Left ventricle myocardium inferior (tissue), 1 donor: ENCODE measurements at regions not wholly inside any gene's neighbourhood (a gene's known extent, or its start where the extent isn't known, plus 50 kb on each side); places are given as distances from the start of the nearest gene placed in this dataset.

Experiments used
- DNase-seq: peaks from one replicate; pipeline ENCODE4 v3.0.0-alpha.2; 2020
- H3K27ac ChIP-seq: fragments of 200-600 bp; replicated peaks from 2 replicates; pipeline ENCODE4 v1.8.0; 2021
- H3K27me3 ChIP-seq: fragments of 200-600 bp; 2 replicates; pipeline ENCODE4 v1.8.0; 2021; ENCODE audit warnings: low read depth
- H3K36me3 ChIP-seq: fragments of 200-600 bp; 2 replicates; pipeline ENCODE4 v1.8.0; 2021
- H3K4me1 ChIP-seq: fragments of 200-600 bp; 2 replicates; pipeline ENCODE4 v1.8.0; 2021
- H3K4me3 ChIP-seq: fragments of 200-600 bp; 2 replicates; pipeline ENCODE4 v1.8.0; 2021; ENCODE audit warnings: mild to moderate bottlenecking, moderate library complexity
- H3K9me3 ChIP-seq: fragments of 200-600 bp; replicated peaks from 2 replicates; pipeline ENCODE4 v1.8.0; 2021
- intact Hi-C: fragments of 100-400 bp; cut with micrococcal nuclease; formaldehyde crosslinking; loops from one replicate; pipeline ENCODE4 v1.11.0; 2022
- TF ChIP-seq, protein P1 (sequence below): fragments of 200-600 bp; IDR thresholded peaks from 2 replicates; pipeline ENCODE4 v1.8.0; 2021; ENCODE audit warnings: antibody characterized with exemption, mild to moderate bottlenecking, borderline replicate concordance
- donor health status: DM: no; HTN: yes; CAD: no; lungs with severe emphysema.

DNA sequence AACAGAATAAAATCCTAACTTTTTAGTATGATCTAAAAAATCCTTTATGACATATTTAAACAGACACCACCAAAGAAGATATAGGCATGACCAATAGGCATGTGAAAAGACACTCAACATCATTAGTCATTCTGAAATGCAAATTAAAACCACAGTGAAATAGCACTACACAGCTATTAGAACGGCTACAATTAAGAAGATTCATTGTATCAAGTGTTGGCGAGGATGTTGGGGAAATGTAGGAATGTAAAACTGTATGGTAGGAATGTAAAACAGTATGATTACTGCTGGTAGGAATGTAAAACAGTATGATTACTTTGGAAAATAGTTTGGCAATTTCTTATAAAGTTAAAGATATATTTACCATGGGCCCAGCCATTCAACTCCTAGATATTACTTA, 253.3 kb upstream of the TCF4 start:
- intact Hi-C loops = no loop called here
- Histone ChIP-seq H3K36me3 (no peaks in the 10 kb centered on the region), H3K27ac (no peak overlapping the region), H3K9me3 (peaks cover 32% of the 10 kb centered on the region), H3K4me1 (no peaks in the 10 kb centered on the region), H3K27me3 (no peaks in the 10 kb centered on the region), H3K4me3 (no peak overlapping the region)
- TF ChIP-seq, protein P1, sequence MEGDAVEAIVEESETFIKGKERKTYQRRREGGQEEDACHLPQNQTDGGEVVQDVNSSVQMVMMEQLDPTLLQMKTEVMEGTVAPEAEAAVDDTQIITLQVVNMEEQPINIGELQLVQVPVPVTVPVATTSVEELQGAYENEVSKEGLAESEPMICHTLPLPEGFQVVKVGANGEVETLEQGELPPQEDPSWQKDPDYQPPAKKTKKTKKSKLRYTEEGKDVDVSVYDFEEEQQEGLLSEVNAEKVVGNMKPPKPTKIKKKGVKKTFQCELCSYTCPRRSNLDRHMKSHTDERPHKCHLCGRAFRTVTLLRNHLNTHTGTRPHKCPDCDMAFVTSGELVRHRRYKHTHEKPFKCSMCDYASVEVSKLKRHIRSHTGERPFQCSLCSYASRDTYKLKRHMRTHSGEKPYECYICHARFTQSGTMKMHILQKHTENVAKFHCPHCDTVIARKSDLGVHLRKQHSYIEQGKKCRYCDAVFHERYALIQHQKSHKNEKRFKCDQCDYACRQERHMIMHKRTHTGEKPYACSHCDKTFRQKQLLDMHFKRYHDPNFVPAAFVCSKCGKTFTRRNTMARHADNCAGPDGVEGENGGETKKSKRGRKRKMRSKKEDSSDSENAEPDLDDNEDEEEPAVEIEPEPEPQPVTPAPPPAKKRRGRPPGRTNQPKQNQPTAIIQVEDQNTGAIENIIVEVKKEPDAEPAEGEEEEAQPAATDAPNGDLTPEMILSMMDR = no peak
- no peak for DNase-seq

DNA sequence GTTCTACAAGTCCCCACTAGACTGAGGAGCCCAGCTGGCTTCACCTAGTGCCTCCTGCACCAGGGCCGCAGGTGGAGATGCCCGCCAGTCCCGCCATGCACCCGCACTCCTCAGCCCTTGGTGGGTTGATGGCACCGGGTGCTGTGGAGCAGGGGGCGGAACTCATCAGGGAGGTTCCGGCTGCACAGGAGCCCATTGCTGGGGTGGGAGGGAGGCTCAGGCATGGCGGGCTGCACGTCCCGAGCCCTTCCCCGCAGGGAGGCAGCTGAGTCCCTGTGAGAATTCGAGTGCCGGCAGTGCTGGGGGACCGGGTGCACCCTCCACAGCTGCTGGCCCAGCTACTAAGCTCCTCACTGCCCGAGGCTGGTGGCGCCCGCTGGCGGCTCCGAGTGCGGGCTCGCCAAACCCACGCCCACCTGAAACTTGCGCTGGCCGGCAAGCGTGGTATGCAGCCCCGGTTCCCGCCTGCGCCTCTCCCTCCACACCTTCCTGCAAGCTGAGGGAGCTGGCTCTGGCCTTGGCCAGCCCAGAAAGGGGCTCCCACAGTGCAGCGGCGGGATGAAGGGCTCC, 252.7 kb upstream of the TCF4 start:
- no peaks in the 10 kb centered on the region for H3K27me3 ChIP-seq
- H3K9me3 ChIP-seq = peaks cover 32% of the 10 kb centered on the region
- no peak for DNase-seq
- H3K4me3 ChIP-seq = no peak overlapping the region
- no peak overlapping the region for H3K27ac ChIP-seq
- intact Hi-C loops = no loop called here
- TF ChIP-seq, protein P1 = no peak
- H3K4me1 ChIP-seq = no peaks in the 10 kb centered on the region
- H3K36me3 ChIP-seq = no peaks in the 10 kb centered on the region

DNA sequence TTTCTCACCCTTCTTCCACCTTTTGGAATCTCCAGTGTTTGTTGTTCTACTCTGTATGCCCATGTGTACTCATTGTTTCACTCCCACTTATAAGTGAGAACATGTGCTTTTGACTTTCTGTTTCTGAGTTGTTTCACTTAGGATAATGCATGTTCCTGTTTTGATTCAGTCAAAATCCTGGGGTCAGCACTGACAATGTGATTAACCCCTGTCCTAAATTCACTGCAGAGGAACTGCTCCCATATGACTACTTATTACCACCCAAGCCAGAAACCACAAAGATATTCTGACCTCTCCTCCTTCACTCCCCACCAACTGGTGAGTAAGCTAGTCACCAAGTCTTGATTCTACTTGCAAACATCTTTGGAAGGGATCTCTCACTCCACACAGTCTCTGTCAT, 251.4 kb upstream of the TCF4 start:
- Histone ChIP-seq H3K4me3 (no peak overlapping the region), H3K4me1 (no peaks in the 10 kb centered on the region), H3K27me3 (no peaks in the 10 kb centered on the region), H3K36me3 (no peaks in the 10 kb centered on the region), H3K9me3 (peaks cover 32% of the 10 kb centered on the region), H3K27ac (no peak overlapping the region)
- TF ChIP-seq, protein P1 = no peak
- no peak for DNase-seq
- intact Hi-C loops = no loop called here

DNA sequence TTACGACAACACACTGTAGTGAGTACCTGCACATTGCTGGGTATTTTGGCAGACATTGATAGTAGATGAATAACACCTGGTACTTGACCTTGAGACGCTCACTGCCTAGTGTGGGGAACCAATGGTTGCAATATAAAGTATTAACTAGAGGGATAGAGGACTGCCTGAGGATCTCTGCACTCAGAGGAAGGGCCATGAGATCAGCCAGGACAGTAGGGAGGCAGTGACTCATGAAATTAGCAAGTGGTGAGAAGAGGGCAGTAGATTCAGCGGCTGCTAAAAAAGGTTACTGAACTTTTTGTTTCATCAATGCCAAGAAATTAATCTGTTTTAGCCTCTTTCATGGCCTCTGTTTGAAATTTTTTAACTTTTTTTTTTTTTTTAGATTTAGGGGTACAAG, 250.8 kb upstream of the TCF4 start:
- intact Hi-C loops = no loop called here

DNA sequence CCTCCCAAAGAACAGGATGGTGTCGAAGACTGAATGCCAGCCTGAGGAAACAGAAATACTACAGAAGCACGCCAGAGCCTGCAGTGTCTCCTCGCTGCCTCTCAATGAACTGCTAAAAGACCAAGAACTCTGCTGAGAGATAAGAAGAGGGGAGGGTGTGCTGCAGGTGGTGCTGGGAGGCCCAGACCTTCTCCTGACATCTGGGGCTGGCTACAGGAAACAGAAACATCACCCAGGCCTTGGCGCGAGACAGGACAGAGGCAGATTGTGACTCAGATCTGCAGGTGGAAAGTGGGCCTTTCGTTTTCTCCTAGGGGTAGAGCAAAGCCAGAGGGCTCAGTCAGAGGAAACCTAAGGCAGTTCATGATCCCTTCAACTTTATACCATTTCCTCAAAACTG, 250.3 kb upstream of the TCF4 start:
- H3K36me3 ChIP-seq = no peaks in the 10 kb centered on the region
- H3K27ac ChIP-seq = no peak overlapping the region
- no peaks in the 10 kb centered on the region for H3K27me3 ChIP-seq
- peaks cover 32% of the 10 kb centered on the region for H3K9me3 ChIP-seq
- no peak overlapping the region for H3K4me3 ChIP-seq
- DNase-seq = no peak
- H3K4me1 ChIP-seq = no peaks in the 10 kb centered on the region
- TF ChIP-seq, protein P1 = no peak
- intact Hi-C loops = no loop called here

More for the DNA sequence above, 250.8 kb upstream of the TCF4 start:
- TF ChIP-seq, protein P1 = no peak
- Histone ChIP-seq H3K9me3 (peaks cover 32% of the 10 kb centered on the region), H3K27me3 (no peaks in the 10 kb centered on the region), H3K4me3 (no peak overlapping the region), H3K36me3 (no peaks in the 10 kb centered on the region), H3K4me1 (no peaks in the 10 kb centered on the region), H3K27ac (no peak overlapping the region)
- DNase-seq = no peak
